Body of pancreas (tissue), 4 donors: ENCODE measurements at regions not wholly inside any gene's neighbourhood (a gene's known extent, or its start where the extent isn't known, plus 50 kb on each side); places are given as distances from the start of the nearest gene placed in this dataset.

Experiments used
- ATAC-seq: fragments of 150-250 bp; one replicate; pipeline ENCODE4 v1.9.1; 2016
- DNase-seq, 4 donors: peaks; one replicate each; pipeline ENCODE4 v3.0.0-alpha.2; 2019
- H3K27ac ChIP-seq, 4 donors: fragments of 200-600 bp; sonication (generic); 1 replicate in 3 of 4; 2 replicates in 1 of 4; pipeline versions ENCODE4 v1.5.1 to v1.6.1; 2016 to 2019; ENCODE audit warnings: mild to moderate bottlenecking in 1 of 4, mixed read lengths in 1 of 4, moderate library complexity in 1 of 4
- H3K27me3 ChIP-seq, 2 donors: fragments of 200-600 bp; sonication (generic); one replicate each; pipeline ENCODE4 v1.6.0; 2016; ENCODE audit warnings: mild to moderate bottlenecking in 1 of 2
- H3K36me3 ChIP-seq, 2 donors: fragments of 200-600 bp; sonication (generic); replicated peaks in 1 of 2; 2 replicates each; pipeline ENCODE4 v1.5.1; 2016; ENCODE audit warnings: low read depth in 2 of 2; ENCODE audit not compliant: insufficient read depth in 1 of 2
- H3K4me1 ChIP-seq: fragments of 200-600 bp; sonication (generic); one replicate; pipeline ENCODE4 v1.6.0; 2016
- H3K4me3 ChIP-seq, 2 donors: fragments of 200-600 bp; sonication (generic); 1 replicate in 1 of 2; 2 replicates in 1 of 2; pipeline ENCODE4 v1.5.1; 2016 to 2019
- H3K9me3 ChIP-seq, 3 donors: fragments of 200-600 bp; sonication (generic); 1 replicate in 2 of 3; 2 replicates in 1 of 3; pipeline ENCODE4 v1.5.1; 2016
- POLR2A ChIP-seq, 3 donors: fragments of 450-650 bp; IDR thresholded peaks; one replicate each; pipeline ENCODE4 v1.6.1; 2016; ENCODE audit warnings: antibody characterized with exemption in 3 of 3, mild to moderate bottlenecking in 2 of 3
- WGBS, 2 donors: methylation state at CpG; one replicate each; pipeline ENCODE4 v1.1.5; 2017; 5-methylcytosine and 5-hydroxymethylcytosine counted together
- intact Hi-C: fragments of 100-400 bp; cut with DNase I; formaldehyde crosslinking; loops from one replicate; pipeline ENCODE4 v1.15.1; 2023
- TF ChIP-seq, protein P1 (sequence below), 7 experiments: fragments of 450-650 bp in 4 of 7; fragments of 200-600 bp in 3 of 7; sonication (generic) in 3 of 7; IDR thresholded peaks; one replicate each; pipeline ENCODE4 v1.5.1; 2016 to 2019; ENCODE audit warnings: antibody characterized with exemption in 7 of 7

- Histone ChIP-seq H3K4me1 (no peaks in the 10 kb centered on the region), H3K27me3 (no peaks in the 10 kb centered on the region), H3K4me3 (no peak overlapping the region), H3K27ac (no peak overlapping the region), H3K9me3 (no peaks in the 10 kb centered on the region), H3K36me3 (no peaks in the 10 kb centered on the region)
- TF ChIP-seq, protein P1, sequence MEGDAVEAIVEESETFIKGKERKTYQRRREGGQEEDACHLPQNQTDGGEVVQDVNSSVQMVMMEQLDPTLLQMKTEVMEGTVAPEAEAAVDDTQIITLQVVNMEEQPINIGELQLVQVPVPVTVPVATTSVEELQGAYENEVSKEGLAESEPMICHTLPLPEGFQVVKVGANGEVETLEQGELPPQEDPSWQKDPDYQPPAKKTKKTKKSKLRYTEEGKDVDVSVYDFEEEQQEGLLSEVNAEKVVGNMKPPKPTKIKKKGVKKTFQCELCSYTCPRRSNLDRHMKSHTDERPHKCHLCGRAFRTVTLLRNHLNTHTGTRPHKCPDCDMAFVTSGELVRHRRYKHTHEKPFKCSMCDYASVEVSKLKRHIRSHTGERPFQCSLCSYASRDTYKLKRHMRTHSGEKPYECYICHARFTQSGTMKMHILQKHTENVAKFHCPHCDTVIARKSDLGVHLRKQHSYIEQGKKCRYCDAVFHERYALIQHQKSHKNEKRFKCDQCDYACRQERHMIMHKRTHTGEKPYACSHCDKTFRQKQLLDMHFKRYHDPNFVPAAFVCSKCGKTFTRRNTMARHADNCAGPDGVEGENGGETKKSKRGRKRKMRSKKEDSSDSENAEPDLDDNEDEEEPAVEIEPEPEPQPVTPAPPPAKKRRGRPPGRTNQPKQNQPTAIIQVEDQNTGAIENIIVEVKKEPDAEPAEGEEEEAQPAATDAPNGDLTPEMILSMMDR (IDR thresholded peaks at IDR 0.05) = no peak
- TF ChIP-seq POLR2A (IDR thresholded peaks at IDR 0.05) = no peak
- DNase-seq (no peak), ATAC-seq (no peak)
- 85 to 92% methylated on average over 2 of the region's 2 CpGs for WGBS, 2 donors
- intact Hi-C loops = no loop called here
These were observed 259.7 kb downstream of the RHOU start for GRCh38 chr1:228994676-228995594.

DNA sequence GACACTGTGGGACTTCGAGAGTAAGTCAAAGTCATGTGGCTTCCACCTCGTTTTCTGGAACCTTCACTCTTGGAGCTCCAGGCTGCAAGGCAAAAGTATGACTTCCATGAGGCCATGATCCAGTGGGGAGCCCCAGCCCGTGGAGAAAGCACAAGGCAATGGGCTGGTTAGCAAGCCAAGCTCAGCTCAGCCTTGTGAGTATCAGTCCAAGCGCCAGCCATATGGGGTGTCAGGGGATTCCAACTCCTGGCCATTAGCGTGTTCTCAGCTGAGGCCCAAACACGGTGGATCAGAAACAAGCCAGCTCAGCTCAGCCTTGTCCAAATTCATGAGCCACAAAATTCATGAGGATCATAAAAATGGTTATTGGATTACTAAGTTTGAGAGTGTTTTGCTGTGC lies 261.0 kb downstream of the RHOU start:
- H3K4me3 ChIP-seq = no peak overlapping the region
- WGBS, 2 donors = 86 to 94% methylated on average over 4 to 6 of the region's 6 CpGs
- DNase-seq (no peak), ATAC-seq (no peak)
- no peaks in the 10 kb centered on the region for H3K36me3 ChIP-seq
- intact Hi-C loops = no loop called here
- no peaks in the 10 kb centered on the region for H3K27me3 ChIP-seq
- TF ChIP-seq, protein P1 (IDR thresholded peaks at IDR 0.05) = no peak
- TF ChIP-seq POLR2A (IDR thresholded peaks at IDR 0.05) = no peak
- H3K4me1 ChIP-seq = no peaks in the 10 kb centered on the region
- H3K27ac ChIP-seq = no peak overlapping the region
- no peaks in the 10 kb centered on the region for H3K9me3 ChIP-seq

DNA sequence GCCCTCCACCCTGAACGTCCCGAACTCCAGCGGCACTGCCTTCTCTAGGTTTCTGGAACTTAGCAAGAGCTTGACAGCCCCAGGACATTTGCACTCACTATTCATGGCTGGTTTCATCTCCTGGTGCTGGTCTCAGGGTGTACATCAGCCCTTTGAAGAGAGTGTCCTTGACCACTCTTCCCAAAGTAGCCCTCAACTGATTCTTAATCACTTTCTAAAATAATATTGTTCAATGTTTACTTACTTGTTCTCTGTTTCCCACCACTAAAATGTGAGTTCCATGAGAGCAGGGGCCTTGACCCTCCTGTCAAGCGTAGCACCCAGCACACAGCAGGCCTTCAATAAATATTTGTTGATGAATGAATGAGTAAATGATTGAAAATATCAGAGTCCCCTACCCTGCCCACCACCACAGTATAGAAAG lies 262.5 kb downstream of the RHOU start:
- no peak overlapping the region for H3K27ac ChIP-seq
- H3K36me3 ChIP-seq = no peaks in the 10 kb centered on the region
- H3K27me3 ChIP-seq = no peaks in the 10 kb centered on the region
- ATAC-seq (no peak), DNase-seq (no peak)
- intact Hi-C loops = no loop called here
- H3K9me3 ChIP-seq = no peaks in the 10 kb centered on the region
- WGBS, 2 donors = 92 to 97% methylated on average over 4 of the region's 4 CpGs
- TF ChIP-seq, protein P1 (IDR thresholded peaks at IDR 0.05) = no peak
- no peak for TF ChIP-seq POLR2A (IDR thresholded peaks at IDR 0.05)
- no peaks in the 10 kb centered on the region for H3K4me1 ChIP-seq
- no peak overlapping the region for H3K4me3 ChIP-seq

DNA sequence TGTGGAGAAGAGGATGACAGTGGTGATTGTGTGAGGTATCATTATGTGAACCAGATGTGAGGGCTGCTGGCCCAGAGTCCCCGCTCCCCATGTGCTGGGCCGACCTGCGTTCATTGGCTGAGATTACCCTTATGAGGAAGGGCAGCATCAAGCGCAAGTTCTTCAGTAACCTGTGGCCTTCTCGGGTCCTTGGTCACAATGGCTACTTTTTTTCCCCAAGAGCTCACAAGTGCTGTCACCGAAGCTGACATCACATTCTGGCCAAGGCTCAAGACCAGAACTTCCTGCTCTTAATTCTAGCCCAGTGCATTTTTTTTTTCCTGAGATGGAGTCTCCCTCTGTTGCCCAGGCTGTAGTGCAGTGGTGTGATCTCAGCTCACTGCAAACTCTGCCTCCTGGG lies 262.9 kb downstream of the RHOU start:
- intact Hi-C loops = no loop called here
- no peak for TF ChIP-seq POLR2A (IDR thresholded peaks at IDR 0.05)
- TF ChIP-seq, protein P1 (IDR thresholded peaks at IDR 0.05) = no peak
- Histone ChIP-seq H3K4me3 (no peak overlapping the region), H3K4me1 (no peaks in the 10 kb centered on the region), H3K9me3 (no peaks in the 10 kb centered on the region), H3K27me3 (no peaks in the 10 kb centered on the region), H3K27ac (no peak overlapping the region), H3K36me3 (no peaks in the 10 kb centered on the region)
- DNase-seq = peak in 3 of 4 donors; percentile 44 to 57 (median 46)
- peak; percentile 38 for ATAC-seq
- 76 to 82% methylated on average over 6 of the region's 6 CpGs for WGBS, 2 donors
